ENCODE measurements at regions not wholly inside any gene's neighbourhood (a gene's known extent, or its start where the extent isn't known, plus 50 kb on each side); places are given as distances from the start of the nearest gene placed in this dataset.
"Not testable (repeated sequence)": the region's sequence is repeated elsewhere in the genome, so short reads cannot be mapped to it uniquely, and the experiment has no call there.

DNA sequence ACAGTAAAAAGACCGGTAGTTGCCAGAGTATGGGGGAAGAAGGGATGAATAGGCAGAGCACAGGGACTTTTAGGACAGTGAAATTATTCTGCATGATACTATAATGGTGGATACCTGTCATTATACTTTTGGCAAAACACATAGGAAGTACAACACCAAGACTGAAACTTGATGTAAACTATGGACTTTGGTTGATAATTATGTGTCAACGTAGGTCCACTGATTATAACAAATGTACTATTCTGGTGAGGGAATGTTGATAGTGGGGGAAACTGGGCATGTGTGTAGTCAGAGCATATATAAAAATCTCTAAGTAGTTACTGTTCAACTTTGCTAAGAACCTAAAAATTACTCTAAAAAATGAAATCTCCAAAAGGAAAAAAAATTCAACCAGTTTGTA is 629.7 kb downstream of the CCDC85A start:
- no peak overlapping the region for H3K4me3 ChIP-seq
- 32% methylated on average over 2 of the region's 2 CpGs for WGBS (ENCODE audit: insufficient coverage, low coverage, low lambda C conversion rate, missing lambda C conversion rate)
- no peaks in the 10 kb centered on the region for H3K9me3 ChIP-seq
- no peaks in the 10 kb centered on the region for H3K36me3 ChIP-seq
- no peak overlapping the region for H3K27ac ChIP-seq
- DNase-seq, result no peak
- intact Hi-C loops (cut with DNase I), result no loop called here
- no peaks in the 10 kb centered on the region for H3K27me3 ChIP-seq
- ATAC-seq, result peak; percentile 52 to 74 (median 66)
- H3K4me1 ChIP-seq, result peaks cover 0 to 7% (median 1%) of the 10 kb centered on the region in 4 donors
- TF ChIP-seq POLR2A (IDR thresholded peaks at IDR 0.05), result no peak
- TF ChIP-seq, protein P1, sequence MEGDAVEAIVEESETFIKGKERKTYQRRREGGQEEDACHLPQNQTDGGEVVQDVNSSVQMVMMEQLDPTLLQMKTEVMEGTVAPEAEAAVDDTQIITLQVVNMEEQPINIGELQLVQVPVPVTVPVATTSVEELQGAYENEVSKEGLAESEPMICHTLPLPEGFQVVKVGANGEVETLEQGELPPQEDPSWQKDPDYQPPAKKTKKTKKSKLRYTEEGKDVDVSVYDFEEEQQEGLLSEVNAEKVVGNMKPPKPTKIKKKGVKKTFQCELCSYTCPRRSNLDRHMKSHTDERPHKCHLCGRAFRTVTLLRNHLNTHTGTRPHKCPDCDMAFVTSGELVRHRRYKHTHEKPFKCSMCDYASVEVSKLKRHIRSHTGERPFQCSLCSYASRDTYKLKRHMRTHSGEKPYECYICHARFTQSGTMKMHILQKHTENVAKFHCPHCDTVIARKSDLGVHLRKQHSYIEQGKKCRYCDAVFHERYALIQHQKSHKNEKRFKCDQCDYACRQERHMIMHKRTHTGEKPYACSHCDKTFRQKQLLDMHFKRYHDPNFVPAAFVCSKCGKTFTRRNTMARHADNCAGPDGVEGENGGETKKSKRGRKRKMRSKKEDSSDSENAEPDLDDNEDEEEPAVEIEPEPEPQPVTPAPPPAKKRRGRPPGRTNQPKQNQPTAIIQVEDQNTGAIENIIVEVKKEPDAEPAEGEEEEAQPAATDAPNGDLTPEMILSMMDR (IDR thresholded peaks at IDR 0.05), result no peak

DNA sequence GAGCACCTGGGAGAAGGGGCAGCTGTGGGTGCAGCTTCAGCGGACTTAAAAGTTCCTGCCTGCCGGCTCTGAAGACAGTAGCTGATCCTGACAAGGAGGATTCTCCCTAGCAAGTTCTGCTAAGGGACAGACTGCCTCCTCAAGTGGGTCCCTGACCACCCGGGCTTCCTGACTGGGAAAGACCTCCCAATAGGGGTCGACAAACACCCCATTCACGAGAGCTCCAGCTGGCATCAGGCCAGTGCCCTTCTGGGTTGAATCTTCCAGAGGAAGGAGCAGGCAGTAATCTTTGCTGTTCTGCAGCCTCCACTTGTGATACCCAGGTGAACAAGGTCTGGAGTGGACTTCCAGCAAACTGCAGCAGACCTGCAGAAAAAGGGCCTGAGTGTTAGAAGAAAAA is 632.9 kb downstream of the CCDC85A start:
- no peaks in the 10 kb centered on the region for H3K9me3 ChIP-seq
- DNase-seq (no peak), ATAC-seq (no peak)
- H3K27me3 ChIP-seq, result no peaks in the 10 kb centered on the region
- H3K36me3 ChIP-seq, result no peaks in the 10 kb centered on the region
- H3K4me1 ChIP-seq, result peaks cover 0 to 7% (median 1%) of the 10 kb centered on the region in 4 donors
- WGBS (ENCODE audit: insufficient coverage, low coverage, low lambda C conversion rate, missing lambda C conversion rate), result no CpG with 5 or more reads among the region's 5 CpGs
- intact Hi-C loops (cut with DNase I), result no loop called here
- no peak overlapping the region for H3K4me3 ChIP-seq
- TF ChIP-seq POLR2A (IDR thresholded peaks at IDR 0.05), result no peak
- TF ChIP-seq, protein P1 (IDR thresholded peaks at IDR 0.05), result no peak
- H3K27ac ChIP-seq, result no peak overlapping the region

DNA sequence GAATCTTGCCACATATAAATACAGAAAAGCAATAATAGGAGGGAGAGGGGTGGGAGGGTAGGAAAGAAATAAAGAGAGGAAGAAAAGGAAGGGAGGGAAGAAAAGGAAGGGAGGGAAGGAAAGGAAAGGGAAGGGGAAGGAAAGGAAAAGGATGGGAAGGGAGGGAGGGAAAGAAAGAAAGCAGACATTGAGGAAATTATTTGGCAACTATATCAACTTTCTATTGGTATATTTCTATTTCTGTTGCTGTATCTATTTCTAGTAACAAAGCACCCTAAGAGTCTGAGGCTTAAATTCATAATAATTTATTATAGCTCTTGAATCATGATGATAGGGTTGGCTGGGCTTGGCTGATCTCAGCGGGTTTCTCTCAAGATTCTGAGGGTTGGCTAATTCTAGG is 648.0 kb downstream of the CCDC85A start:
- no peak for ATAC-seq
- 77% methylated on average over 1 of the region's 1 CpG for WGBS (ENCODE audit: insufficient coverage, low coverage, low lambda C conversion rate, missing lambda C conversion rate)
- Histone ChIP-seq H3K27ac (no peak overlapping the region), H3K27me3 (no peaks in the 10 kb centered on the region), H3K4me3 (no peak overlapping the region), H3K9me3 (no peaks in the 10 kb centered on the region), H3K4me1 (no peaks in the 10 kb centered on the region), H3K36me3 (no peaks in the 10 kb centered on the region)
- DNase-seq, result no peak
- intact Hi-C loops (cut with DNase I), result no loop called here
- no peak for TF ChIP-seq POLR2A (IDR thresholded peaks at IDR 0.05)
- TF ChIP-seq, protein P1 (IDR thresholded peaks at IDR 0.05), result no peak

DNA sequence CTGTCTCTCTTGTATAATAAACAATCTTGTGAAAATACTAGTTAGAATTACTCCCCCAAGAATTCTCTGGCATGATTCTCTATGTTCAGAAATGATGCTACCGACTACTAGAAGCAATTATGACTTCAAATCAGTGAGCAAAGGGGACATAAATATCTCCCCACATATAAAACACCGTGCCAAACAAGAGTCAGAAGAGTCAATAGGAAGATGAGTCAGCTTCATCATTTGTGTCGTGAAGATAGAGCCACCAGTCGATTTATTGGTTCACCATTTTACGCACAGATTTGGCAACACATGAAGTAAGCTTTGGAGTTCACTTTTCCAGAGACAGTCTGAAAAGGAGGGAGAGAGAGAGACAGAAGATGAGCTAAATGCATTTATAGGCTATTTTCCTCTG is 650.9 kb downstream of the CCDC85A start:
- WGBS (ENCODE audit: insufficient coverage, low coverage, low lambda C conversion rate, missing lambda C conversion rate), result 64% methylated on average over 5 of the region's 5 CpGs
- intact Hi-C loops (cut with DNase I), result no loop called here
- Histone ChIP-seq H3K36me3 (no peaks in the 10 kb centered on the region), H3K27ac (no peak overlapping the region), H3K4me1 (no peaks in the 10 kb centered on the region), H3K4me3 (no peak overlapping the region), H3K9me3 (no peaks in the 10 kb centered on the region), H3K27me3 (no peaks in the 10 kb centered on the region)
- DNase-seq (no peak), ATAC-seq (no peak)
- TF ChIP-seq POLR2A (IDR thresholded peaks at IDR 0.05), result no peak
- TF ChIP-seq, protein P1 (IDR thresholded peaks at IDR 0.05), result no peak

DNA sequence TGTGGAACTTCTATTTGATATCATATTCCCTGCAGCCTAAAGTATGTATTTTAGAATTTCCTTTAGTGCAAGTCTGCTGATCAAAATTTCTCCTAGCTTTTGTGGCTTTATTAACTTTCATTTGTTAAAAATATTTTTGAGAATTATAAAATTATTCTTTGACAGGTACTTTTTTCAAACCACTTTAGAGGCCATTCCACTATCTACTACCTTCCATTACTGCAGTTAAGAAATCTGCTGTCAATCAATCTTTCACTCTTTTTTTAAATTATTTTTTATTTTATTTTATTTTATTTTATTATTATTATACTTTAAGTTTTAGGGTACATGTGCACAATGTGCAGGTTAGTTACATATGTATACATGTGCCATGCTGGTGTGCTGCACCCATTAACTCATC is 656.2 kb downstream of the CCDC85A start:
- H3K36me3 ChIP-seq; DNase-seq; H3K9me3 ChIP-seq; H3K4me3 ChIP-seq; intact Hi-C loops (cut with DNase I); H3K27ac ChIP-seq; ATAC-seq; H3K4me1 ChIP-seq; H3K27me3 ChIP-seq: not testable (repeated sequence)
